Heart right ventricle (tissue), 16 donors: ENCODE measurements at regions not wholly inside any gene's neighbourhood (a gene's known extent, or its start where the extent isn't known, plus 50 kb on each side); places are given as distances from the start of the nearest gene placed in this dataset.
"Not testable (repeated sequence)": the region's sequence is repeated elsewhere in the genome, so short reads cannot be mapped to it uniquely, and the experiment has no call there.

ENCODE experiments used
- ATAC-seq, 8 donors: fragments of 200-7000 bp; cut with Tn5 transposase; one replicate each; pipeline ENCODE4 v1.9.1; 2020; ENCODE audit warnings: mild to moderate bottlenecking in 8 of 8, moderate library complexity in 8 of 8, moderate number of reproducible peaks in 1 of 8
- DNase-seq, 2 donors: peaks; one replicate each; pipeline ENCODE4 v3.0.0-alpha.2; 2020
- H3K27ac ChIP-seq, 10 donors: fragments of 200-600 bp; sonication (generic) in 2 of 10; one replicate each; pipeline versions ENCODE4 v1.5.0 to v1.8.0; 2020 to 2022; ENCODE audit warnings: mild to moderate bottlenecking in 3 of 10
- H3K27me3 ChIP-seq, 7 donors: fragments of 200-600 bp; one replicate each; pipeline ENCODE4 v1.8.0; 2021 to 2022; ENCODE audit warnings: mild to moderate bottlenecking in 2 of 7
- H3K36me3 ChIP-seq, 9 donors: fragments of 200-600 bp; sonication (generic) in 1 of 9; one replicate each; pipeline versions ENCODE4 v1.5.0 to v1.8.0; 2020 to 2022; ENCODE audit warnings: mild to moderate bottlenecking in 2 of 9
- H3K4me1 ChIP-seq, 9 donors: fragments of 200-600 bp; sonication (generic) in 1 of 9; one replicate each; pipeline versions ENCODE4 v1.5.0 to v1.8.0; 2020 to 2022; ENCODE audit warnings: mild to moderate bottlenecking in 4 of 9
- H3K4me3 ChIP-seq, 10 donors: fragments of 200-600 bp; sonication (generic) in 2 of 10; one replicate each; pipeline versions ENCODE4 v1.5.0 to v1.8.0; 2020 to 2022; ENCODE audit warnings: mild to moderate bottlenecking in 7 of 10, moderate library complexity in 2 of 10
- H3K9me3 ChIP-seq, 11 donors: fragments of 200-600 bp in 10 of 11; sonication (generic) in 2 of 11; one replicate each; pipeline versions ENCODE4 v1.5.0 to v1.8.0; 2013 to 2022; ENCODE audit warnings: mild to moderate bottlenecking in 2 of 11, control low read depth in 1 of 11, moderate library complexity in 1 of 11
- CTCF ChIP-seq, 9 donors: fragments of 200-600 bp; sonication (generic) in 2 of 9; IDR thresholded peaks; one replicate each; pipeline versions ENCODE4 v1.5.0 to v1.8.0; 2021 to 2022; ENCODE audit warnings: antibody characterized with exemption in 9 of 9, mild to moderate bottlenecking in 5 of 9, moderate library complexity in 1 of 9
- WGBS, 2 donors: extraction: QIAGEN DNeasy Blood & Tissue Kit; methylation state at CpG; one replicate each; pipeline ENCODE4 v1.1.7; 2013; ENCODE audit warnings: inconsistent platforms in 1 of 2; 5-methylcytosine and 5-hydroxymethylcytosine counted together
- intact Hi-C, 10 donors: fragments of 100-400 bp; cut with DNase I; formaldehyde crosslinking; loops; one replicate each; pipeline versions ENCODE4 v1.11.1 to v1.14.2; 2022
- donor health status: Arrhythmogenic right ventricular cardiomyopathy.
- donor health status: ischemic (EF 13 %, LVEDD 7.1; RV severe dilation, severe dysfunction).
- donor health status: healthy with polysubstance abuse.
- donor health status: DM: no; HTN: yes; CAD: no.
- donor health status: DM: no; HTN: no; CAD: no.
- donor health status: ischemic (EF 25% LVEDD 6.9; RV normal size, moderate dysfunction).
- donor health status: ischemic (EF 25% LVEDD 5.7; RV mildly dilated, moderate dysfunction).
- donor health status: healthy.
- donor health status: DM: yes; HTN: yes; CAD: no.
- donor health status: Ischemic cardiomyopathy.
- donor health status: ischemic (EF 35%, LVEDD 5.7; RV mildly dilated, moderate dysfunction).
- donor health status: nonischemic (EF 11% LVEDD 7.7; RV severe dilation, severe dysfunction).
- donor health status: DM: yes; HTN: yes; CAD: no.
- donor health status: PGD.
- donor health status: ischemic (EF 29% LVEDD 5.4; RV normal size, mild dysfunction).
- donor health status: nonischemic (EF 23%, LVEDD 6.1; RV moderate dilation, normal function).

GRCh38 chr20:55635870-55636269 lies 369.4 kb downstream of the CBLN4 start:
- ATAC-seq (no peak), DNase-seq (no peak)
- Histone ChIP-seq H3K4me3 (no peak overlapping the region), H3K27me3 (no peaks in the 10 kb centered on the region), H3K36me3 (no peaks in the 10 kb centered on the region), H3K4me1 (no peaks in the 10 kb centered on the region), H3K27ac (no peak overlapping the region), H3K9me3 (no peaks in the 10 kb centered on the region)
- WGBS, 2 donors = 68 to 71% methylated on average over 2 of the region's 2 CpGs
- TF ChIP-seq CTCF (IDR thresholded peaks at IDR 0.05) = no peak
- intact Hi-C loops = no loop called here

GRCh38 chr20:55632592-55632991 lies 372.7 kb downstream of the CBLN4 start:
- no peaks in the 10 kb centered on the region for H3K4me1 ChIP-seq
- H3K4me3 ChIP-seq = no peak overlapping the region
- intact Hi-C loops = no loop called here
- no peak overlapping the region for H3K27ac ChIP-seq
- no peaks in the 10 kb centered on the region for H3K36me3 ChIP-seq
- no peaks in the 10 kb centered on the region for H3K9me3 ChIP-seq
- TF ChIP-seq CTCF (IDR thresholded peaks at IDR 0.05) = no peak
- H3K27me3 ChIP-seq = no peaks in the 10 kb centered on the region
- DNase-seq = no peak
- no peak for ATAC-seq
- WGBS, 2 donors = 91 to 92% methylated on average over 6 of the region's 6 CpGs

- intact Hi-C loops = loop anchor here in 1 of 10 donors (10.0 kb wide), 1 partner anchor 66 kb away; no protein-coding TSS in a partner anchor
- H3K27me3 ChIP-seq, H3K4me1 ChIP-seq, H3K9me3 ChIP-seq, H3K4me3 ChIP-seq, DNase-seq, H3K27ac ChIP-seq, ATAC-seq, H3K36me3 ChIP-seq: not testable (repeated sequence)
- whole genome bisulfite sequencing, 2 donors = 89 to 90% methylated on average over 4 of the region's 4 CpGs
Observed at GRCh38 chr20:55629143-55629542, 376.2 kb downstream of the CBLN4 start.

DNA sequence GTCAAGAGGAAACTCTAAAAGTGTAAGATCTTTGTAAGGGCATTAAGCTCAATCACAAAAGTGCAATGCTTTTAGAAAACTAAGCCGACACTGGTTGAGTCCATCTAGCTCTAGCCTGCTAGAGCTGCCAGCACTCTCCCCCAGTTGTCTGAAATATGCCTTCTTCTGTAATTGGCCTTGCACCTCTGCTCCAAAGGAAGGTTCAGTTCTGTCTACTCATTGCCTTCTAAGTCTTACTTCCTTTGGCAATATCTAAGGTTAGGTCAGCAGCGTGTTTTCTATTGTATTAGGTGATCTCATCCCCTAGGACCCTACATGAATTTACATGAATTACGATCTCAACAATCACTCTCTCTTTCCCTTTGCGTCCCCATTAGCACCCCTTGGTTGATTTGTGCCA lies 378.6 kb downstream of the CBLN4 start:
- DNase-seq (no peak), ATAC-seq (no peak)
- Histone ChIP-seq H3K36me3 (no peaks in the 10 kb centered on the region), H3K27ac (no peak overlapping the region), H3K9me3 (peaks cover 0 to 17% (median 2%) of the 10 kb centered on the region in 11 donors), H3K4me3 (no peak overlapping the region), H3K4me1 (no peaks in the 10 kb centered on the region), H3K27me3 (no peaks in the 10 kb centered on the region)
- WGBS, 2 donors = 85 to 93% methylated on average over 4 of the region's 4 CpGs
- intact Hi-C loops = loop anchor here in 1 of 10 donors (10.0 kb wide), 1 partner anchor 68 kb away; no protein-coding TSS in a partner anchor
- no peak for TF ChIP-seq CTCF (IDR thresholded peaks at IDR 0.05)

- no peaks in the 10 kb centered on the region for H3K36me3 ChIP-seq
- no peak overlapping the region for H3K4me3 ChIP-seq
- DNase-seq = no peak
- WGBS, 2 donors = 77 to 82% methylated on average over 8 of the region's 8 CpGs
- no peaks in the 10 kb centered on the region for H3K27me3 ChIP-seq
- peaks cover 0 to 18% (median under 1%) of the 10 kb centered on the region in 11 donors for H3K9me3 ChIP-seq
- ATAC-seq = no peak
- intact Hi-C loops = no loop called here
- H3K4me1 ChIP-seq = no peaks in the 10 kb centered on the region
- H3K27ac ChIP-seq = no peak overlapping the region
- TF ChIP-seq CTCF (IDR thresholded peaks at IDR 0.05) = no peak
Observed at GRCh38 chr20:55616367-55616766, 389.0 kb downstream of the CBLN4 start.
